ENCODE measurements at regions not wholly inside any gene's neighbourhood (a gene's known extent, or its start where the extent isn't known, plus 50 kb on each side); places are given as distances from the start of the nearest gene placed in this dataset.
"Not testable (repeated sequence)": the region's sequence is repeated elsewhere in the genome, so short reads cannot be mapped to it uniquely, and the experiment has no call there.

DNA sequence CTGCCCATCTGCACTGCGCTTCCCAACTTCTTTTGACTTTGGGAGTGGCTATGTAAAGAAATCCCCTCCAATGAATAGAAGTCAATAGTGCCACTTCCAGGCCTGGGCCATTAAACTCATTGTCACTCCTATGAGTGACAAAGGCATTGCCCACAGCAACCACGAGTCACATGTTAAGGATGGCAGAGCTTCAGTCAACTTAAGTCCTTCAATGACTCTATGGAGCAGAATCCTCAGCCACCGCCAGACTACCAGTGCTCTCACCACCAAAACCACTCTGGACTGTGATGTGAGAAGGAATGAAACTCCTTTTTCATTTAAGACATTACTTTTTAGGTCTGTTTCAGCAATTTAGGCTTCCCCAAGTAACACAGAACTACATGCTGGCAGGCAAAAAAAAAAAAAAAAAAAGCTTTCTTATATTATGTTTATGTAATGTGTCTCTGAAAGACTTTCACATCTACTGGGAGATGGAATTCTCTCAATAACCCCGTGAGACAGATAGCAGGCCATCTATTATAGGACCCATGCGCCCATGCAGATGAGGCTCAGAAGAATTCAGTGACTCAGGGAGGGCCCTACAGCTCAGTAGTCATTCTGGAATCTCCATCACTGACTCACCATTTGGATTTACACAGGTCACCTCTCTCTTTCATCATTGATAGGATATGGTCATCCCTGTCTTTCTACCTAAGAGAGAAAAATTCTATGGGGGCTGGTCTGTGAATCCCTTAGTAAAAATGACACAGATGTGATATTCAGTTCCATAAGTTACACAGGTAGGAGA lies 180.5 kb downstream of the CEMIP2 start:
- DNase-seq = no peak

DNA sequence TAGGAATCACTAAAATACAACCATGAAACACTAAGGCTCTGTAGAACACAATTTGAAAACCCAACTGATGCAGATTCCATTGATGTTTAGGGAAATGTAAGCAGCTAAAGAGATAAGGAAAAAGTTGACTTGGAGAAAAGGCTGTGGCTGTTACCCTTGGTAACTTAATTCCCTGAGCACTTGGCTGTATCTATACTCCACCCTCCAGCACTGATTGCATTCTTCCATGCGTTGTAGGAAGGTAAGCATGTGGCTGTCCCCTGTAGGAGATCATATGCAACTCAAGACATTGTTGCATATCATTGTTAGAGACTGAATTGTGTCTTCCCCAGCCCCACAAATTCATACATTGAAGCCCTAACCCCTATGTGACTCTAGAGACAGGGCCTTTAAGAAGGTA lies 184.5 kb downstream of the CEMIP2 start:
- no peak for DNase-seq

DNA sequence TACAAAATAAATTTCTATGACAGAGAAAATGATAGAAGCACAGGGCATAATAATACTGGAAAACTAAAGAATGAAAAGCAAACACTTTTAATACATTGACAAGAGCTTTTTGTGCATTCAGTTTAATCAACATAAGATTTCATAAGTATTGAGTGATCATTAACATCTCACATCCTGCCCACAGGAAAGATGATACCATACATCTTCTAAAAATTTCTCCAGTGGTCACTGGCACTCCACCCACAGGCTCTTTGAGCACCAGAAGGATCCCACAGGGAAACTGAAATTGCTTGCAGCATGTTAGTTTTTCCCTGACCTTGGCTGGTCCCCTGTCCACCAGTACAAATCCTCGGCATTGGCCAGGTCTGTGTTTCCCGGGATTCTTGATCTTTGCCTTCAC lies 186.0 kb downstream of the CEMIP2 start:
- no peak for DNase-seq

DNA sequence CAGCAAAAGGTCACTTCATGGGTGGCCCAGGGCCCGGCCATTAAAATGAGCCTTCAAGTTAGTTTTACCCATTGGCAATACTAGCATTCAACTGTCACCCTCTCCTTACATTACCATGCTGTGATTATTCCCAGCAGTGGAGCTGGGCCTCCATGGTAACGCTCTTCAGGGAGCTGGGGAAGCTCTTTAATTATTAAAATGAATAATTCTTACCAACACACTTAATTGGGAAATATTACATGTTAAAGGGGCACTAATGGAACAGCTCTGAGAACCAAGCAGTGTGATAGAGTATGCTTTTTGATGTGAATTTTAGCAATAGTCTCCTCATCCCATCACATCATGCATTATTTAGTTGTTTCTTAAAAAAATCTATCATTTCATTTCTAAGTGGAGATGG lies 187.2 kb downstream of the CEMIP2 start:
- no peak for DNase-seq

DNA sequence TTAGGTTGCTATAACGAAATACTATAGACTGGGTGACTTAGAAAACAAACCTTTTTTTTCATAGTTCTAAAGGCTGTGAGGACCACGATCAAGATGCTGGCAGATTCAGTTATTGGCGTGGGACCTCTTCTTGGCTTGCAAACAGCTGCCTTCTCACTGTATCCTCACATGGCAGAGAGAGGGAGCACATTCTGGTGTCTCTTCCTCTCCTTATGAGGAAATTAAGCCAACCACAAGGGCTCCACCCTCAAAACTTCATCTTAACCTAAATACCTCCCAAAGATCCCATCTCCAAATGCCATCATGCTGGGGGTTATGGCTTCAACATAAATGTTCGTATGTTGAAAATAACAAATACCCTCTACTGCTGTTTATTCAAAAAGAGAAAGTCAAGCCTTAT lies 197.1 kb downstream of the CEMIP2 start:
- DNase-seq = no peak

DNA sequence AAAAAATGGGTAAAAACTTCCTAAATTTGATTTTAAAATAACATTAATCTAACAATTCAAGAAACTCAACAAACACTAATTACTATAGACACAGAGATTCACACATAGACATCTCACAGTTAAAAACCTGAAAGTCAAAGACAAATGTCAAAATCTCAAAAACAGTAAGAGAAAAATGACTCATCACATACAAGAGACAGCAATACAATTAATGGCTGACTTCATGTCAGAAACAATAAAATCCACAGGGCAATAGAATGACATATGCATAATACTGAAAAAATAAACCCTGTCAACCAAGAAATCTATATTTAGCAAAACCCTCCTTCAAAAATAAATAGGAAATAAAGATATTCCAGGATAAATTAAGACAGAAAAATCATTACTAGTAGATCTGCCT lies 200.4 kb downstream of the CEMIP2 start:
- DNase-seq = no peak

DNA sequence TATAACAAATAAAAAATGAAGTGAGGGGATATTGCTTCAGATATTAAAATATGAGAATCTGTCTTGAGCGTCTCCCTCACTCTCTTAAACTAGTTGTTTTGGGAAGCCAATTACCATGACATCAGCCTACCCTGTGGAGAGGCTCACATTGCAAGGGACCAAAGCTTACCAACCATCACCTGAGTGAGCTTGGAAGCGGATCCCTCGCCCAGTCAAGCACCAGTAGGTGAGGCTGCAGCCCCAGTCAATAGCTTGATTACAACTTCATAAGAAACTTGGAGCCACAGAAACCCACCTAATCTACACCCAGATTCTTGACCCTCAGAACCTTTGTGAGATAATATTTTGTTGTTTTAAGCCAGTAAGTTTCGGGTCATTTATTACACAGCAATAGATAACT lies 206.2 kb downstream of the CEMIP2 start:
- DNase-seq = no peak

DNA sequence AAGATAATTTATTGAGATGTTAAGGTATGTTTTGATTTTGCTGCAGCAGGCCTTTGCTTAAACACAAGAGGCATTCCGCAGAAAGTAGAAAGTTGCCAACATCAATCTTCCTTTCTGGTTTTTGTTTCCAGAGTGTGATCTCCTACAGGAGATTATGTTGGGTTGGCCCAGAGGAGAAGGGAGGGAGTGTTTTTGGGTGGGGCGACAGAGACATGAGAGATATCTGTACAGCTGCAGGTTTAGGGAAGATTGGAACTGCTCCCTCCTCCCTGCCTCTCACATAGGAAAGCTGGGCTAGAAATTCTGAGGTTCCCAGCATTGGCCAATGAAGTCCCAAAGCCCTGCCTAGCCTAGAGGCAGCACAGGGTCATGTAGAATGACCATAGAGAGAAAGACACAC lies 211.0 kb downstream of the CEMIP2 start:
- DNase-seq = no peak

DNA sequence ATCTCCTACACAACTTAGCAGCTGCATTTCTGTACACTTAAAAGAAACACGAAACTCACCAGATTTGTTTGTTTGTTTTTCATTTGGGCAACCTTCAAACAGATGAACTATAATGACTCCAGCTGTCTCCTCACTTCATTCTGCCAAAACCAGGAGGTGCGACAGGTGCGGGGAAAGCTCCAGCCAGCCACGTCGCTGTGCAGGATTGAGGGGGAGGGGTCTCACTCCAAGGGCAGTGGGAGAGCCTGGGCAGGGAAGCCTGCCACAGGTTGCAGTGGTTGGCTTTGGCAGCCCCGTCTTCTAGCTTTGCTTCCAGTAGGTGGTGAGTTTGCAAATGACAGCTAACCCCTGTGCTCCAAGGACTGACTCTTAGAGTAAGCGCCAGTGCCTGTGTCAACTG lies 215.8 kb downstream of the CEMIP2 start:
- no peak for DNase-seq

DNA sequence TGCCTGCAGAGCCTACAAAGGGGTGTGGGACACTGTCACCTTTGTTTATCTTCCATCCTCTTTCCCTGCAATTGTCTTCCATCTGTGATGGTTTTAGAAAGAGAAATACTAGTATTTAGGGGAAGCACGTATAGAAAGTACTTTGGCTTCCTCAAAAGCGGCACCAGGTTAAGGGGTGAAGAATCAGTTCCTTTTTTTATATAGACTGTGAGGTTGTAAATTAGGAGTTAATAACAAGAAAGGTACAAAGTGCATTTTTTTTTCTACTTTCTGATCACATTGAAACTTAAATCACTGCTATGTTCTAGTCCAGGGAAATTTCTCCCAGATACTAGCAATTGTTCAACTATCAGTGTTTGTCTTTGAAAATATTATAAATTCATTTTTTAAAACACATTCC lies 219.3 kb downstream of the CEMIP2 start:
- DNase-seq = no peak

DNA sequence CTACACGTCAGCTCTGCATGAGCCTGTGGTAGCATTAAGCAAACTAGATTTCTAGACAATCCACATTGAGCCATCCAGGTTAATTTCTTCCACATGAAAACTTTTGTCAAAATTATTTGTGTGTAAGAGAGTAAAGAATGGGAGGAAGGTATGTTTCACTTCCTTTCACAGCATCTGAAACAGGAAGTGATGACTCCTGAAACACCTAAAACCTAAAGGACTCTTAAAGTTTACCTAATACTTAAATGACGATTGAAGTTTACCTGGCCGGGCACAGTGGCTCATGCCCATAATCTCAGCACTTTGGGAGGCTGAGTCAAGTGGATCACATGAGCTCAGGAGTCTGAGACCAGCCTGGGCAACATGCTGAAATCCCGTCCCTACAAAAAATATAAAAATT lies 223.8 kb downstream of the CEMIP2 start:
- no peak for DNase-seq

DNA sequence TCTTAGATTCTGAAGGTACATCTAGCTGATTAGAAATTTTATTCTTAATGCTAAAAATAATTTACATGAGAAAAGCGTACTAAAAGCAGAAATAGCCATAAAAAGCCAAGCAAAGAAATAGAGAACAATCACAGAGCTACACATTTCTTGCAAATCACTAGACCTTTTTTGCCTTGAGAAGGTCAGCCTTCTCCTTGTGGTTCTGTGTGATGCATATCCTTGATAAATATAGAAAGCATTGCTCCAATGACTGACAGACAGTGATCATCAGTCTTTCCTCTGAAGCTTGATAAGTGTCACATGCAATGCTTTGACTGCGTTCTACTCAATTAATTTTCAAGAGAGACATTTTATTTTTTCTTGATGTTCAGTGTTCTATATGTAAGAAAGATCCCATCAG lies 226.9 kb downstream of the CEMIP2 start:
- no peak for DNase-seq

DNA sequence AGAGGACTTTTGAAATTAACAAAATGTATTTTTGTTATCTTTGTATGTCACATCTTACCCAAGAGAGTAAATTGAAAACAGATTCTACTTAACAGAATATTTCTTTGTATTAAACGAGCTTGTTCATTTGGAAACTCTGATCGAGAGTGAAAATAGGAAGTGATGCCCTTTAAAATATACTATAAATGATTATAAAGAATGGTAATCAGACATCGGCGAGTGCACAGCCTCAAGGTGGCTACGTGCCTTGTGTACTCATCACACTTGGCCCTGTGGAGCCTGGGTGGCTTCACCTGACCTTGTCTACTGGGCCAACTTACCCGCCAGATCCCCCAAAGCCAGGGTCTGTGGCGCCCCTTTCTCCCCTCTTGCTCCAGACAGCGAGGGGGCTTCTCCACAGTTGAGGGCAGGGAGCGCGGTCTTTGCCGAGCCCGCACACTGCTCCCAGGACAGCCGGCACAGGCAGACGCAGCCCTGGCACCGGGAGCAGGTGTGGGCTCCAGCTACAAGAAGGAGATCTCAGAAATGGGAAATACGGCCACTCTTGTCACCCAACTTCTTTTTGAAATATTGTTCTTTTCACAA lies 243.2 kb downstream of the CEMIP2 start:
- no peak for DNase-seq

DNA sequence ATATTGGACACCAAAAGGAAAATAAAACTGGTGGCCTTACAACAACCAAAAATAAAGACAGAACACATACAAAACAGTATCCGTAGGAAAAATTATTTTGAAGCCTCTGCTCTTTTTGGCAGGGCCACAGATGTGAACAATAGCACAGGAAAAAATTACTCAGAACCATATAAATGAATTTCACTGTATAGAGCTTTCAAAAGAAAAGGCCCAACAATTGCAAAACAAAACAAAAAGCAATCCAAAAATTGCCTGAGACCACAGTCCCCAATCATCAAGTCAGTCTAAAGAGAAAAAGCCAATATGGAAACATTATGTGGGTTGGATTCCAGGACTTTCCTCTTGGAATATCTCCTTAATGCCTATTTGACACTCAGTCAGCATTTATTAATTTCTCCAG lies 243.8 kb downstream of the CEMIP2 start:
- DNase-seq = no peak

DNA sequence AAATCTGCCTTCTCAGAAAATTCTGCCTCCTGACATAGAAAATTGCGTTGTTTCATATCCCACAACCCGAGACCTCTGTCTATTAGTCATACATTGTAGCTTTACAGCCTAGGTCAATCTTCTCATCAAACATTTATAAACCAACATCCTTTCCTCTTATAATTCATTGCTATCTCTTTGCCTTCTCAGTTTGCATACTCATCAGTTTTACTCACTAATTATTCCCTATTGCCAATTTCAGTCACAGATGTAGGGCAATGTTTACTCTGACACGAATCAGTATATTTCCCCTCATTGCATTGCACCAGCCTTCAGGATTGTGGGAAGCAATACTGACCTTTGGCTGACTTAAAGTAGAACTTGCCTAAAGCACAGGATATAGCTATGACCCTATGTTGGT lies 247.2 kb downstream of the CEMIP2 start:
- no peak for DNase-seq

DNA sequence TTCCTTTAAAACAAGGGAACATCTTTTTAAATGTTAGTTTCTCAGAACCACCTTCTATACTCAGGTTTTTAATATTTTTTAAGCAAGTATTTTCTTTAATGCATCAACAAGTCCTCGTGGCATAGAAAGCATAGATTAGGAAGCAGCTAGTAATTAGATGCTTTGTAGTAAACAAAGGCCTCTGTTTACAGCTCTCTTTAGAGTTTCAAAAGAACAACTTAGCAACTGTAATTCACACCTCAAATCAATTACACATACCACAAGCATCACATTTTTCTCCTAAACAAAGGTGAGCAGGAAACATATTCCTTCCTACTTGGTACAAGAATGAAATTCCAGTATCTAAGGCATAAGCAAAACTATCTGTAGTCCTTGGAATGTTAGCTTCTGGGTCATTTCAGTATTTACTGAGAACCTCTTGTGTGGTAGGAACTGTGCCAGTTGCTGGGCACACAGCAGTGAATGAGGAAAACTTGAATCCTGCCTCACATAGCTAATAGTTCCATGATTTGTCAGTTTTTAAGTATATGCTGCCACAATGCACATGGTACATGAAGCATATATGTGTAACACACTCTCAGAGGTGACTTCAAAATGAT lies 249.1 kb downstream of the CEMIP2 start:
- no peak for DNase-seq

DNA sequence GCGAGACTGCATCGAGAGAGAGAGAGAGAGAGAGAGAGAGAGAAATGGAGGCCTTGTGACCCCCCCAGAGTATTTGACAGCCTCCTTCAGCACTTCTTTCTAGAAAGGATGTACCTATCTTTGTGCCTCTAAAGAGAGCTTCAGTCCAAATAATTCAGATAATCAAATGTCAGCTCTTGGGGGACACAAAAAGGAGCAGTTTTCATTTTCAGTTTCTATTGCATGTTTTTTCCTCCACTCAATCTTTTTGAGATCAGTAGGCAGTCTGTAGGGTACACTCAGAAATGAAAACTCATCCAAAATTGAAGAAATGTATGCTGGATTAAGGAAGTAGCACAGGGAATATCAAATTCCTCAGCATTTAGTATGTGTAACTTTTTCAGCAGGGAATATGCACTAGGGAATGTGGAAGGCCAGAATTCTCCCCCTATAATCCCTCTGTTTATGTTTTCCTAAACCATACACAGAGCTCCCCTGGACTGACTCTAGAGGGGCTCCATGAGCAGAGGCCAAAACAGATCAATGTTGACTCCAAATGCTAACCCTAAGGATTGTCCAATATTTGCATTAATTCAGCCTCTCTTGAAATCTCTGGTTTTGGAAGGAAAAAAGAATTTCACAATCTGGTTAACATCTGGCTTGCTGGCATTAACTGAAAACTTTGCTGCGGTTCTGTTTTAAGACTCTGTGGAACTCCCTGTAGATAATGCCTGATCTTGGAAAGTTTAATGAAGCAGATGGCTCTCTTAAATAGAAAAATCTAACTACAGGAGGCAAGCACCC lies 250.1 kb downstream of the CEMIP2 start:
- no peak for DNase-seq

DNA sequence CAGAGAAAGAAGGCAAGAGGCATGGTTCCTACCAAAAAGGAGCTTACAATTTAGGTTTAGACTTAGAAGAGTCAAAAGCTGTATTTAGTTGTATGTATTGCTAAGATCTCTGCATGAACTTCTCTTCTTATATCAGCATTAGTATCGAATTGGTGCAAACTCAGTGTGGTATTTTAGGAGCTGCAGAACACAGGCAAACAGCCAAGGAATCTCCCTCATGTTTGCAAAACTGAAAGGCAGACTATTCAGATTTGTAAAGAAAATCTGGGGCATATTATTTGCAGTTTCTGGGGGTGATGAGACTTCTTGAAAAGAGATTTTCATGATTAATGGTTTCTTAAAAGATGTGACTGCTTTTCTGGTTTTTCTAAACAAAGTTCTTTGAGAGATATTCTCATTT lies 252.7 kb downstream of the CEMIP2 start:
- DNase-seq = no peak

DNA sequence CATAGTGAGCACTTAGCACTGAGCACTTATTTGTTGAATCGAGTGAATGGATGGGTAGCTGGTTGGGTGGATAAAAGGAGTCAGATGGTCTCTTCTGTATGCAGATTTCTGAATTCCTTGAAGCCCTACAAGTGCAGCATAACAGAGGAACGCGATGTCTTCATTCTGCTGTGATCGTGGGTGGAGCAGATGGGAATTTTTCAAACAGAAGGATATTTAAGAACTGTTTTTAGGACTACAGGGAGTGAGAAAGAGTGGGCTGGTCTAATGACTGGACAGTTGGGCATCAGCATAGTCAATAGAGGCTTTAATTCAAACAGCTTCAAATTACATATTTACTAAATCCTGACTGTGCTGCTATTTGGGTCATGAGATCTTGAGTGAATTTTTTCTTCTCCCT lies 253.2 kb downstream of the CEMIP2 start:
- DNase-seq = no peak

DNA sequence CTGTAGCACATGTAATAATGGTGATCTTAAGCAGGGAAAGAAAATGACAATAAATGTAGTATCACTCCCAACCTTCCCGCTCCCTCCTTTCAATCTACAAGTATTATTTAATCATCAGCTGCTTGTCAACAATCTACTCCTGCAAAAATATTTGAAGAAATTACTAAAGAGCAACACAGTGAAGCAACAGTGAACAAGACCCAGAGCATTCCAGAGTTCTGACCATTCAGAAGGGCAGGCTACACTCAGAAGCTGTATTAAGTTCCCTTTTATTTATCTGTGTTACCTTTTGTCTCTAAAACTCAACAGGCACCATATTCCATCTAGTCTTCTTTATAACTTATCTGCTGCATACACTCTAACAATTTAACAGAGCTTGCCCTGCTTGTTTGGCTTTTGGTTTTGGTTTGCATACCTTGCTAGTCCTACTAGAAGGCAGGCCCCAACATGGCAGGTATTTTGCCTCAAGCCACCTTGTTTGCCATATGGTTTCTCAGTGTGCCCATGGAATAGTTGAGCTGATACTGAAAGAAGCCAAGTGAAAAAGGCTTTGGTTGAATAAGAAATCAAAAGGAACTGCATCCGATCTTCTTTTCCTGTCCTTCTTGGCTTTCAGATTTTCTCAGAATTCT lies 253.9 kb downstream of the CEMIP2 start:
- no peak for DNase-seq

DNA sequence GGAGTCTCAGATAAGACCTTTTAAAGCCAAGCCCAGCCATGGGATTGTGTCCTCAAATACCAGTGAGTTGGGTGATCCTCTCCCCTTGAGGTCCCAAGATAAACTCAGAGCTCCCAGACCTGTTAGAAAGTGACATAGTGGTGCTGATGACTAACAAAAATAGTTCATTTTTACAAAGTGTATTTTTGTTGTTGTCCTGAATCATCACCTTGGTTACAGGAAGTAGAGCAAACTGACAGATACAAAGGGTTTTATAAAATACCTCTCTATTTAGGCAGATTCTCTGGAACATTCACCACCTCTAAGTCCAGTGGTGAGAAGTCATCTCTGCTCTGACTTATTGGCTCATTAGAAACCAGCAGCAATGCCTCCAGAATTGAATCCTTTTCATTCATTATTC lies 259.3 kb downstream of the CEMIP2 start:
- DNase-seq = no peak

DNA sequence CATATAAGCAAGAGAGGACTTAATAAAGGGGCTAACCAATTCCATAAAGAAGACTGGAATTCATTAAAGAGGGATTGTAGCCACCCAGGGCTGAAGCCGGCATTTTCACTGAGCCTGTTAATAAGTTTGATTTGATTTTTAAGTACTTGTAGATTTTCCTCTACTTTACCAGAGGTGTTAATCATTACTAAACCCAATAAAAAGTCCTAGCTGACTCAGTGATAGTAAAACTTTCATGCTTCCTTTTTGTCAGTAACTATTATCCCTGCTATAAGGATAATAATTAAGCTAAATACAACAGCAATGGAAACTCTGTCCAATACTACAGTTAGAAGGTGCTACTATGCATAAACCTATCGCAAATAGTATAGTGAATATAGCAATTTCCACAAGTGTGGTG lies 260.2 kb downstream of the CEMIP2 start:
- not testable (repeated sequence) for DNase-seq

DNA sequence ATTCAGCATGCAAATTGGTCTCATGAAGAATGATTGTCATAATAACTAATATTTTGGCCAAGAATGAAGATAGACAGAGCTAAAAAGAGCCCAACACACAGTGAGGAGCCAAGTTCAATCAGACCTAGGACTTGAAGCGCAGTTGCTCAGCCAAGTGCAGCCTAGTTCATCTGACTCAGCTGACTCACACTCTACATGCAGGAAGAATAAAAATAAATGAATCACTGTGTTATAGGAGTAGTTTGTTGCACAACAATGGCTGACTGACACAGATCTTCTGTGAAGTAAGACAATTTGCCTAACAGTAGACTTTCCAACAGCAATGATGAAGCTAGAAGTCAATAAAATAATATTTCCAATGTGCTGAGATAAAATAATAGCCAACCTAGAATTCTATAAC lies 261.5 kb downstream of the CEMIP2 start:
- DNase-seq = no peak

Data from CD4-positive, alpha-beta T cell treated with Interleukin-17A for 4 hours (primary cell).